ENCODE measurements at regions not wholly inside any gene's neighbourhood (a gene's known extent, or its start where the extent isn't known, plus 50 kb on each side); places are given as distances from the start of the nearest gene placed in this dataset.

GRCh38 chr6:101085327-101085726 lies 204.2 kb upstream of the ASCC3 start:
- Histone ChIP-seq H3K27ac (ENCODE audit: low read depth, low read length) (no peak overlapping the region), H3K36me3 (ENCODE audit: insufficient read depth, low read length) (no peaks in the 10 kb centered on the region), H3K9me3 (ENCODE audit: insufficient read depth, low read depth, low read length) (no peaks in the 10 kb centered on the region), H4K20me1 (ENCODE audit: insufficient read depth, low read length) (no peaks in the 10 kb centered on the region), H3K79me2 (ENCODE audit: insufficient read depth, low read length) (no peaks in the 10 kb centered on the region), H2AFZ (ENCODE audit: low read depth, low read length) (no peak overlapping the region), H3K27me3 (ENCODE audit: insufficient read depth, low read length) (no peaks in the 10 kb centered on the region), H3K4me1 (ENCODE audit: insufficient read depth, low read length) (peaks cover 2% of the 10 kb centered on the region), H3K4me2 (ENCODE audit: low read length) (peak overlapping the region; percentile 8), H3K9ac (ENCODE audit: low read length) (no peak overlapping the region), H3K4me3 (ENCODE audit: insufficient read depth, low read depth, low read length) (no peak overlapping the region)
- peaks cover 29% of the 10 kb centered on the region for H3K4me1 Mint-ChIP-seq (ENCODE audit: low read depth, unreplicated experiment)
- peak overlapping the region; percentile 41 for H3K4me3 Mint-ChIP-seq (ENCODE audit: unreplicated experiment)
- DNase-seq (ENCODE audit: low read depth), result peak; percentile 66
- H3K27ac Mint-ChIP-seq (ENCODE audit: unreplicated experiment), result no peak overlapping the region
- TF ChIP-seq CTCF (IDR thresholded peaks at IDR 0.05; ENCODE audit: insufficient read depth, low read depth, low read length) (no peak), EZH2 (IDR thresholded peaks at IDR 0.05; ENCODE audit: insufficient read depth, low read length) (no peak)
- H3K27me3 Mint-ChIP-seq (ENCODE audit: low read depth, unreplicated experiment), result no peaks in the 10 kb centered on the region
- H3K36me3 Mint-ChIP-seq (ENCODE audit: low read depth, unreplicated experiment), result no peaks in the 10 kb centered on the region
- no peak for FAIRE-seq
- H3K9me3 Mint-ChIP-seq (ENCODE audit: unreplicated experiment), result no peaks in the 10 kb centered on the region

GRCh38 chr6:101086473-101086872 lies 205.3 kb upstream of the ASCC3 start:
- H4K20me1 ChIP-seq (ENCODE audit: insufficient read depth, low read length), result no peaks in the 10 kb centered on the region
- H3K9me3 ChIP-seq (ENCODE audit: insufficient read depth, low read depth, low read length), result no peaks in the 10 kb centered on the region
- H3K36me3 ChIP-seq (ENCODE audit: insufficient read depth, low read length), result no peaks in the 10 kb centered on the region
- no peaks in the 10 kb centered on the region for H3K36me3 Mint-ChIP-seq (ENCODE audit: low read depth, unreplicated experiment)
- TF ChIP-seq EZH2 (IDR thresholded peaks at IDR 0.05; ENCODE audit: insufficient read depth, low read length), result no peak
- no peak for TF ChIP-seq CTCF (IDR thresholded peaks at IDR 0.05; ENCODE audit: insufficient read depth, low read depth, low read length)
- no peak overlapping the region for H3K4me3 Mint-ChIP-seq (ENCODE audit: unreplicated experiment)
- H3K4me2 ChIP-seq (ENCODE audit: low read length), result no peak overlapping the region
- H3K27me3 Mint-ChIP-seq (ENCODE audit: low read depth, unreplicated experiment), result no peaks in the 10 kb centered on the region
- no peak overlapping the region for H2AFZ ChIP-seq (ENCODE audit: low read depth, low read length)
- FAIRE-seq (no peak), DNase-seq (ENCODE audit: low read depth) (no peak)
- H3K4me1 Mint-ChIP-seq (ENCODE audit: low read depth, unreplicated experiment), result peaks cover 29% of the 10 kb centered on the region
- H3K4me3 ChIP-seq (ENCODE audit: insufficient read depth, low read depth, low read length), result no peak overlapping the region
- peaks cover 3% of the 10 kb centered on the region for H3K9me3 Mint-ChIP-seq (ENCODE audit: unreplicated experiment)
- H3K27ac ChIP-seq (ENCODE audit: low read depth, low read length), result no peak overlapping the region
- no peak overlapping the region for H3K9ac ChIP-seq (ENCODE audit: low read length)
- H3K27ac Mint-ChIP-seq (ENCODE audit: unreplicated experiment), result no peak overlapping the region
- no peaks in the 10 kb centered on the region for H3K27me3 ChIP-seq (ENCODE audit: insufficient read depth, low read length)
- no peaks in the 10 kb centered on the region for H3K79me2 ChIP-seq (ENCODE audit: insufficient read depth, low read length)
- H3K4me1 ChIP-seq (ENCODE audit: insufficient read depth, low read length), result no peaks in the 10 kb centered on the region

GRCh38 chr6:101088594-101088993 lies 207.5 kb upstream of the ASCC3 start:
- FAIRE-seq (no peak), DNase-seq (ENCODE audit: low read depth) (no peak)
- TF ChIP-seq CTCF (IDR thresholded peaks at IDR 0.05; ENCODE audit: insufficient read depth, low read depth, low read length) (no peak), EZH2 (IDR thresholded peaks at IDR 0.05; ENCODE audit: insufficient read depth, low read length) (no peak)
- Histone ChIP-seq H3K4me3 (ENCODE audit: insufficient read depth, low read depth, low read length) (no peak overlapping the region), H2AFZ (ENCODE audit: low read depth, low read length) (no peak overlapping the region), H3K36me3 (ENCODE audit: insufficient read depth, low read length) (no peaks in the 10 kb centered on the region), H3K9me3 (ENCODE audit: insufficient read depth, low read depth, low read length) (no peaks in the 10 kb centered on the region), H3K4me2 (ENCODE audit: low read length) (no peak overlapping the region), H3K9ac (ENCODE audit: low read length) (no peak overlapping the region), H3K4me1 (ENCODE audit: insufficient read depth, low read length) (no peaks in the 10 kb centered on the region), H4K20me1 (ENCODE audit: insufficient read depth, low read length) (no peaks in the 10 kb centered on the region), H3K79me2 (ENCODE audit: insufficient read depth, low read length) (no peaks in the 10 kb centered on the region), H3K27ac (ENCODE audit: low read depth, low read length) (no peak overlapping the region), H3K27me3 (ENCODE audit: insufficient read depth, low read length) (no peaks in the 10 kb centered on the region)
- H3K36me3 Mint-ChIP-seq (ENCODE audit: low read depth, unreplicated experiment), result no peaks in the 10 kb centered on the region
- peaks cover 23% of the 10 kb centered on the region for H3K4me1 Mint-ChIP-seq (ENCODE audit: low read depth, unreplicated experiment)
- H3K27ac Mint-ChIP-seq (ENCODE audit: unreplicated experiment), result no peak overlapping the region
- no peaks in the 10 kb centered on the region for H3K27me3 Mint-ChIP-seq (ENCODE audit: low read depth, unreplicated experiment)
- H3K4me3 Mint-ChIP-seq (ENCODE audit: unreplicated experiment), result no peak overlapping the region
- peaks cover 5% of the 10 kb centered on the region for H3K9me3 Mint-ChIP-seq (ENCODE audit: unreplicated experiment)
